Activated T-helper 17 cell treated with anti-CD3 and anti-CD28 coated beads, Interleukin-2, amount 50 U/mL, for 72 hours (primary cell): ENCODE measurements at regions not wholly inside any gene's neighbourhood (a gene's known extent, or its start where the extent isn't known, plus 50 kb on each side); places are given as distances from the start of the nearest gene placed in this dataset.

ENCODE experiments used
- ATAC-seq: fragments of 150-1000 bp; cut with Tn5 transposase; replicated peaks from 2 replicates; pipeline ENCODE4 v1.10.0; 2021; ENCODE audit warnings: mild to moderate bottlenecking, moderate library complexity
- H3K27ac Mint-ChIP-seq: one replicate; pipeline ENCODE4 v1.8.0; 2022; ENCODE audit warnings: mixed read lengths
- H3K27me3 Mint-ChIP-seq: one replicate; pipeline ENCODE4 v1.8.0; 2022; ENCODE audit warnings: mixed read lengths
- H3K36me3 Mint-ChIP-seq: one replicate; pipeline ENCODE4 v1.8.0; 2022; ENCODE audit warnings: low read depth, mild to moderate bottlenecking, mixed read lengths
- H3K4me1 Mint-ChIP-seq: one replicate; pipeline ENCODE4 v1.8.0; 2022; ENCODE audit warnings: mixed read lengths
- H3K4me3 Mint-ChIP-seq: one replicate; pipeline ENCODE4 v1.8.0; 2022; ENCODE audit warnings: mild to moderate bottlenecking, mixed read lengths
- H3K9me3 Mint-ChIP-seq: one replicate; pipeline ENCODE4 v1.8.0; 2022; ENCODE audit warnings: mixed read lengths

GRCh38 chr11:129281471-129282415, 89.6 kb upstream of the ARHGAP32 start:
- Mint-ChIP-seq H3K4me3 (no peak overlapping the region), H3K9me3 (no peaks in the 10 kb centered on the region), H3K4me1 (peaks cover 23% of the 10 kb centered on the region), H3K27me3 (peaks cover 23% of the 10 kb centered on the region), H3K36me3 (no peaks in the 10 kb centered on the region), H3K27ac (no peak overlapping the region)
- ATAC-seq = no peak

GRCh38 chr11:129280027-129280811, 88.1 kb upstream of the ARHGAP32 start:
- peaks cover 22% of the 10 kb centered on the region for H3K27me3 Mint-ChIP-seq
- ATAC-seq = peak; percentile 84
- H3K9me3 Mint-ChIP-seq = no peaks in the 10 kb centered on the region
- H3K4me1 Mint-ChIP-seq = peaks cover 23% of the 10 kb centered on the region
- no peaks in the 10 kb centered on the region for H3K36me3 Mint-ChIP-seq
- peak overlapping the region; percentile 52 for H3K27ac Mint-ChIP-seq
- H3K4me3 Mint-ChIP-seq = peak overlapping the region; percentile 70

DNA sequence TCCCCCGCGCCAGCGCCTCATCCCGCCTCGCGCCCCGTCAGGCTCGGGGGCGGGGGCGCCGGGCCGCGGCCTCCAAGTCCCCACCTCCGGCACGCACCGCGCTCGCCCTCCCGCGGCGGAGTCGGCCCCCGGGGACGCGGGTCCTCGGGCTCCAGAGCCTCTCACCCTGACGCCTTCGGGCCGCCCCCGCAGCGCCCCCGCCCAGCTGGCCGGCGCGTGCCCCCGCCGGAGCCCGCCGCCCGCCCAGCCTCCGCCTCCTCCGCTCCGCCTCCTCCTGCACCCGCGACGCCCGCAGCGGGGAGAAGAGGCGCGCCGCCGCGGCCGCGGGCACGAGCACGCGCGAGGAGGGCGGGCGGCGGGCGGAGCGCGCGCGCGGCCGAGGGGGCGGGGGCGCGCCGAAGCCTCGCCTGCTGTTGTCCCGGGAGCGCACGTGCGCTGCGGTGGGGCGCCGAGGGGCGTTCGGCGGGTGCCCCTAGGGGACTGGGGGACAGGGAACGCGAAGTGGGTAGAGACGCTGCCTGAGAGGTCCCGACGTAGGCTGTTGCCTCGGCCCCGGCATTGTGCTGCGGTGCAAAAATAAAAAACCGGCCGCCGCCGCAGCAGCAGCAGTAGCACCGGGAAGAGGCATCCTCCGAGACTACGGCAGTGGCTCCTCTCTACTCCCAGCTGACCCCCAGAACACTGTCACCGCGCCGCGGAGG, 87.4 kb upstream of the ARHGAP32 start:
- Mint-ChIP-seq H3K9me3 (no peaks in the 10 kb centered on the region), H3K27me3 (peaks cover 22% of the 10 kb centered on the region), H3K36me3 (no peaks in the 10 kb centered on the region), H3K4me3 (peak overlapping the region; percentile 70), H3K4me1 (peaks cover 23% of the 10 kb centered on the region), H3K27ac (peak overlapping the region; percentile 52)
- peak; percentile 37 for ATAC-seq

GRCh38 chr11:129278586-129279319, 86.6 kb upstream of the ARHGAP32 start:
- H3K4me1 Mint-ChIP-seq = peaks cover 23% of the 10 kb centered on the region
- no peaks in the 10 kb centered on the region for H3K9me3 Mint-ChIP-seq
- H3K27me3 Mint-ChIP-seq = peaks cover 26% of the 10 kb centered on the region
- peak; percentile 7 for ATAC-seq
- H3K27ac Mint-ChIP-seq = peak overlapping the region; percentile 58
- no peaks in the 10 kb centered on the region for H3K36me3 Mint-ChIP-seq
- peak overlapping the region; percentile 77 for H3K4me3 Mint-ChIP-seq

GRCh38 chr11:129277198-129277843, 85.2 kb upstream of the ARHGAP32 start:
- peaks cover 13% of the 10 kb centered on the region for H3K4me1 Mint-ChIP-seq
- peaks cover 23% of the 10 kb centered on the region for H3K27me3 Mint-ChIP-seq
- H3K9me3 Mint-ChIP-seq = no peaks in the 10 kb centered on the region
- H3K27ac Mint-ChIP-seq = no peak overlapping the region
- no peak for ATAC-seq
- no peaks in the 10 kb centered on the region for H3K36me3 Mint-ChIP-seq
- peak overlapping the region; percentile 77 for H3K4me3 Mint-ChIP-seq

DNA sequence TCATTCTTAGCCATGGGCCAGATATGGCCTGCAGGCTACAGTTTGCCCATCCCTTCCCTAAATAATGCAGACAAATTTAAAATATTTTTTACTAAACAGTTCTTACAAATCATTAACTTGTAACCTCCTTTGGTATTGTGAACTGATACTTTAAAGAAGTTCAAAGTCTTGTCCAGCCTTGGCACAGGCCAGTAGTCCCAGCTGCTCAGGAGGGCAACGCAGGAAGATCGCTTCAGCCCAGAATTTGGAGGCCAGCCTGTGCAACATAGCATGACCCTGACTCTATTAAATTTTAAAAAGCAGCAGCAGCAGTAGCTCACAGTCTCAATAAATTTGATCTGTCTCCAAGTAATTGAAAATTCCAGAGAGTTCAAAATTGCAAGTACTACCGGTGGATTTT, 83.7 kb upstream of the ARHGAP32 start:
- Mint-ChIP-seq H3K36me3 (no peaks in the 10 kb centered on the region), H3K4me3 (no peak overlapping the region), H3K9me3 (no peaks in the 10 kb centered on the region), H3K27me3 (peaks cover 34% of the 10 kb centered on the region), H3K4me1 (peaks cover 13% of the 10 kb centered on the region), H3K27ac (no peak overlapping the region)
- ATAC-seq = no peak

GRCh38 chr11:129273944-129274711, 82.0 kb upstream of the ARHGAP32 start:
- Mint-ChIP-seq H3K27ac (no peak overlapping the region), H3K9me3 (no peaks in the 10 kb centered on the region), H3K27me3 (peaks cover 41% of the 10 kb centered on the region), H3K36me3 (no peaks in the 10 kb centered on the region), H3K4me3 (no peak overlapping the region), H3K4me1 (peaks cover 8% of the 10 kb centered on the region)
- no peak for ATAC-seq

- Mint-ChIP-seq H3K27ac (no peak overlapping the region), H3K4me1 (peaks cover 8% of the 10 kb centered on the region), H3K27me3 (peaks cover 41% of the 10 kb centered on the region), H3K4me3 (no peak overlapping the region), H3K36me3 (no peaks in the 10 kb centered on the region), H3K9me3 (no peaks in the 10 kb centered on the region)
- ATAC-seq = no peak
Observed at GRCh38 chr11:129273322-129273721, 81.2 kb upstream of the ARHGAP32 start.

- Mint-ChIP-seq H3K27me3 (peaks cover 27% of the 10 kb centered on the region), H3K36me3 (no peaks in the 10 kb centered on the region), H3K4me3 (no peak overlapping the region), H3K27ac (no peak overlapping the region), H3K9me3 (no peaks in the 10 kb centered on the region), H3K4me1 (peaks cover 4% of the 10 kb centered on the region)
- ATAC-seq = no peak
Observed at GRCh38 chr11:129271030-129271429, 78.9 kb upstream of the ARHGAP32 start.

- no peaks in the 10 kb centered on the region for H3K9me3 Mint-ChIP-seq
- no peak overlapping the region for H3K27ac Mint-ChIP-seq
- no peaks in the 10 kb centered on the region for H3K36me3 Mint-ChIP-seq
- peaks cover 27% of the 10 kb centered on the region for H3K27me3 Mint-ChIP-seq
- no peak overlapping the region for H3K4me3 Mint-ChIP-seq
- peaks cover 4% of the 10 kb centered on the region for H3K4me1 Mint-ChIP-seq
- no peak for ATAC-seq
Observed at GRCh38 chr11:129270446-129270845, 78.3 kb upstream of the ARHGAP32 start.

DNA sequence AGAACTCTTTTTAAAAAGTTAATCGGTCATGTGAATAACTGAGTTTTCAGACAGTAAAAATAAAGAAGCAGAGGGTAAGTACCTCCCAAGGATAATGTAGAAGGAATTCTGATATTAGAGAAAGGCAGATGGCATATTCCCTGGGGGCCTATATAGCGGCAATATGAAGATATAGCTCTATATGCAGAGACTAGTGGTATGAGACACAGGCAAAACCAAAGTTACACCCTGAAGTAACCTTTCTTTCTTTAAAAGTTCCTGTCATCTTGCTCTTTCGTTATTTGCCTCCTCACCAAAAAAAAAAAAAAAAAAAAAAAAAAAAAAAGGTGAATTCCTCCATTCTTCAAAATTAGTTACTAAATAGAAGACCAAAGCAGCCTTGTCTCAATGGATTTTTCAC, 76.2 kb upstream of the ARHGAP32 start:
- Mint-ChIP-seq H3K27ac (no peak overlapping the region), H3K36me3 (no peaks in the 10 kb centered on the region), H3K4me1 (peaks cover 4% of the 10 kb centered on the region), H3K9me3 (no peaks in the 10 kb centered on the region), H3K27me3 (peaks cover 23% of the 10 kb centered on the region), H3K4me3 (no peak overlapping the region)
- no peak for ATAC-seq

DNA sequence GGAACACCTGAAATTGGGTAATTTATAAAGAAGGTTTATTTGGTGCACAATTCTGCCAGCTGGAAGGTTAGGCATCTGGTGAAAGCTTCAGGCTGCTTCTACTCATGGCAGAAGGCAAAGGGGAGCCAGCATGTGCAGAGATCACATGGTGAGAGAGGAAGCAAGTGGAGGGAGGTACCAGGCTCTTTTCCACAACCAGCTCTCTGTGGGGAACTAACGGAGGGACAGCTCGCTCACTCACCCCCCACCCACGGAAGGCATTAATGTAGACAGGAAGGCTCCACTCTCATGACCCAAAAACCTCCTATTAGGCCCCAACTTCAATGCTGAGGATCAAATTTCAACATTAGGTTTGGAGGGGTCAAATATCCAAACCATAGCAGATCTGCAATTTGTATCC, 75.6 kb upstream of the ARHGAP32 start:
- Mint-ChIP-seq H3K9me3 (no peaks in the 10 kb centered on the region), H3K4me1 (peaks cover 4% of the 10 kb centered on the region), H3K27ac (no peak overlapping the region), H3K4me3 (no peak overlapping the region), H3K36me3 (no peaks in the 10 kb centered on the region), H3K27me3 (peaks cover 17% of the 10 kb centered on the region)
- ATAC-seq = no peak

- no peak overlapping the region for H3K4me3 Mint-ChIP-seq
- peaks cover 4% of the 10 kb centered on the region for H3K4me1 Mint-ChIP-seq
- H3K36me3 Mint-ChIP-seq = no peaks in the 10 kb centered on the region
Observed at GRCh38 chr11:129266536-129266935, 74.4 kb upstream of the ARHGAP32 start.

More at GRCh38 chr11:129266536-129266935, 74.4 kb upstream of the ARHGAP32 start:
- Mint-ChIP-seq H3K27ac (no peak overlapping the region), H3K9me3 (no peaks in the 10 kb centered on the region), H3K27me3 (peaks cover 14% of the 10 kb centered on the region)
- no peak for ATAC-seq
